Fibroblast of the aortic adventitia (primary cell): ENCODE measurements at regions not wholly inside any gene's neighbourhood (a gene's known extent, or its start where the extent isn't known, plus 50 kb on each side); places are given as distances from the start of the nearest gene placed in this dataset. TPM values are rescaled to one million over a fixed set of nuclear protein-coding genes. Genes with fewer than 3 reads are reported as not detected.

Experiments used
- DNase-seq: peaks from one replicate; pipeline ENCODE4 v3.0.0-alpha.2; 2010; ENCODE audit warnings: low read depth
- H3K4me3 ChIP-seq: 2 replicates; pipeline ENCODE4 v1.5.1; 2011; ENCODE audit warnings: low read depth, mild to moderate bottlenecking, control low read depth, low read length, moderate library complexity
- CTCF ChIP-seq: IDR thresholded peaks from 2 replicates; pipeline ENCODE4 v1.5.1; 2011; ENCODE audit warnings: mild to moderate bottlenecking, low read length, control low read depth, inconsistent platforms; ENCODE audit not compliant: insufficient read depth
- small RNA-seq: library from RNA; depleted of rRNA; stranded (forward); fragments of <200 nt; gene quantifications from one replicate; pipeline ENCODE3, GENCODE V24; 2012

GRCh38 chr2:6792883-6793282, 72.8 kb downstream of the CMPK2 start:
- no peak for TF ChIP-seq CTCF
- no peak for DNase-seq
- no peak overlapping the region for H3K4me3 ChIP-seq

- no peak for DNase-seq
Measured at GRCh38 chr2:6793371-6793770, 72.3 kb downstream of the CMPK2 start.

GRCh38 chr2:6793913-6794312, 71.8 kb downstream of the CMPK2 start:
- DNase-seq, result no peak
- no peak for TF ChIP-seq CTCF
- no peak overlapping the region for H3K4me3 ChIP-seq

More at GRCh38 chr2:6793371-6793770, 72.3 kb downstream of the CMPK2 start:
- TF ChIP-seq CTCF, result no peak
- H3K4me3 ChIP-seq, result no peak overlapping the region

GRCh38 chr2:6794448-6794847, 71.3 kb downstream of the CMPK2 start:
- H3K4me3 ChIP-seq, result no peak overlapping the region

More at GRCh38 chr2:6794448-6794847, 71.3 kb downstream of the CMPK2 start:
- no peak for DNase-seq
- no peak for TF ChIP-seq CTCF

Small RNA genes in the stretch of these regions (small RNA-seq; reads per million reads assigned to genes)
- not detected for gene MIR7158
